ENCODE measurements at regions not wholly inside any gene's neighbourhood (a gene's known extent, or its start where the extent isn't known, plus 50 kb on each side); places are given as distances from the start of the nearest gene placed in this dataset.

DNA sequence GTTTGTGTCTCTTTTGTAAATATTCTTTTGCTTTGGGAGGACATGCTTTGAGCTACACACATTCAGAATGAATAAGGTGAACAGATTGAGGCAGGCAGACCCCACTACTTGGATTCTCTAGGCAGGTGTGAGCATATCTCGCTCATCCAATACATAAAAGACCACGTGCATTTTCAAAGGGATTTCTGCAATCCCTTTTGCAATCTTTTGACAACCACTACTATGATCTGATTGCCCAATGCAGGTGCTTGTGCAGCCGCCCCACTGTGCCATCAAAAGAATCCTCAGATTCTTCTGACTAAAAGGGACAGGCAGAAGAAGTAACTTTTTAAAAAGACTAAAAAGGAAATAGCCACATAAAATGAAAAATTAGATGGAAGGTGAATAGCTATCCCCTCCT, 341.4 kb downstream of the BMP4 start:
- DNase-seq (ENCODE audit: low spot score): no peak

DNA sequence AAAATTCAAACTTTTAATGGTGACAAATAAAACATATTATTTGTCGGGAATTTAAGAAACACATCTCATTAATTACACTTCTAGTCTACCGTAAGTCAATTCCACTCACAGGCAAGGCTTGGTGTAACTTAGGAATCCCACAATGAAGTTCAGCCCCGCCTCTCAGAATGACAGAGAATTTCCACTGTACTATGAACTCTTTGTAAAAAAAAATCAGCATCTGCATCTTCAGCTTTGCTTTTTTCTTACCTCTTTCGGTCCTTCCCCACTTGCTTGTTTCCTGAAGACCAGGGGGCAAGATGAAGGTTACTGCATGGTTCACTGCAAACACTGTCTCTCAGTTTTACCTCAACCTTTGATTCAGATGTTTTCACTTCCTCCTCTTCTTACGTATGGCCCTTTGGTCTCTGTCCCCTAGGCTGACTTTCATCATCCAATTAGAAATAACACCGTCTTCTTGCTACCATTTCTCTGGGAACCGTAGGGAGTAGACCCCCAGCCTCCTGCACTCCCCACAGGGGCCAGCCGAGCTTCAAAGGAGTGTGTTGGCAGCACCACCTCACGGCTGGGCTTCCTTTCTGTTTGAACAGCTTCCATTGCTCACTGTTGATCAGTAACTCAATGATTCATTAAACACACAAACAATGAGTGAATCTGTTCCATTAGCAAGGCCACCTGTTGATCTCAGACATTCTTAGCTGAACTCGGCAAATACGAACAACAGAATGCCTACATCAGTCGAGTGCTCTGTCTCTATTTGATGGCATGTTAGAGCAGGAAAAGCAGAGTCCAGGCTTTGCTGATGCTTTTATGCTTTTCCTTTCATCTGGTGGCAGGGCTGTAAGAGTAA, 343.0 kb downstream of the BMP4 start:
- DNase-seq (ENCODE audit: low spot score): no peak

DNA sequence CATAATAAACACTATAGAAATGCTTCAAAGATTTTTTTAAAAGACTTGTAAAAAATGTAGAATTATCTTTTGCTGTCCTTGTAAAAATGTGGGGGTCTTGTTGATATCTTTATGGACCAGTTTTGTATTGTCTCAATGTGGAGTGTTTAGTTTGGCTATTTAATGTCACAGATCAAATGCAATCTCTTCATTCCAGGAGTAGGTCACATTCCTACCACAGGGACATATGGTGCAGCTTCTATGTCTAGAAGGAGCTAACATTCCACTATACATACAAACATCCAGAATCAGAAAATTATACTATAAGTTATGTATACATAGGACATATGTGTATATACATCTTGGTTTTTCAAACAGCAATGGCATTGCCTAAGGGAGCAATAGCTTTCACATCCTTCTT, 345.7 kb downstream of the BMP4 start:
- DNase-seq (ENCODE audit: low spot score): no peak

DNA sequence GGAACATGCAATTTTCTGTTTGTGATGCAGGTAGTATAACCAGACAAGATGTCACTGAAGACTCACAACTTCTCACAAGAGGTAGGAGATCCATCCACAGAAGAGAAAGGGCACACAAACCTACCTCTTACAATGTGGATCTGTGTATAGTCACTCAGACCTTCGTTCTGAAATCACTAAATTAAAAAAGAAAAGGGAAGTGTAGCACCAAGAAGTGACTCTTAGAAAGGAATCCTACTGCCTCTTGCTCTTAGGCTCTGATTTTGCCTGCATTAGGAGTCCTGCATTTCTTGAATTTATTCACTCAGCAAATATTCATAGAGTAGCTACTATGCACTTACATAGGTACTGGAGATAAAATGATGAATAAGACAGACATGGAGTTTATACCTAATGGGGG, 347.6 kb downstream of the BMP4 start:
- no peak for DNase-seq (ENCODE audit: low spot score)

DNA sequence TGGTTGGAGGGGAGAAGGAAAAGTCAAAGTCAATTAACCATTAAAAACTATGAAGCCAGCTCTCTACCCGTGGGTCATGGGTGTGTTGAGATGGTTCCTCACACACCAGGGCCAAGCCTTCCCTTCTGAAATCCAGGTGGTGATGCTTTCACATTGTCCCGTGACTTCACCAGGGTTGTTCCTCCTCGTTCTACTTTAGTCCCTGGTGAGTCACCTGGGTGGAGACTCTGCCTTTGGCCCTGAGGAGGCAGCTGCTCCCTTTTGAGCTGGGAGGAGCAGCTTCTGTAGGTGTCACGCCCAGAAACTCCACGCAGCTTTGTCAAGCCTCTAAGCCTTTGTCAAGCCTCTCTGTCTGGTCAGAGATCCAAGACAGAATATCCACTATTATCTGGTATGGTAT, 348.3 kb downstream of the BMP4 start:
- DNase-seq (ENCODE audit: low spot score): no peak

DNA sequence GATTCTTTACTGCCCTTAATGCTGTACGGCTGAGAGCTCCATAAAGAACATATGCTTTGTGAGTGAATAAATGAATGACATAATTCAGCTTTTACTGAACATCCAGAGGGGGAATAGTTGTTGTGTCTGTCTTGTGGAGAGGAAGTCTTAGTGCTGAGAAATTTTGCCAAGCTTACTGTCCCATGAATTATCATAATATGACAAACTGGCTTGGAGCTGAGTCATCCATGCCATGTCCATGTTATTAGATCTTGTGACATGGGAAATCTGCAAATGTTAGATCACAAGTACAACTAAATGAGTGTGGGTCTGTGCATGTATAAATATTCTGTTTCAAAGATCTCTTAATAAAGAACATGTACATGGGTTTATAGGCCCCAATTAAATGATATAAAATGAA, 350.4 kb downstream of the BMP4 start:
- DNase-seq (ENCODE audit: low spot score): no peak

DNA sequence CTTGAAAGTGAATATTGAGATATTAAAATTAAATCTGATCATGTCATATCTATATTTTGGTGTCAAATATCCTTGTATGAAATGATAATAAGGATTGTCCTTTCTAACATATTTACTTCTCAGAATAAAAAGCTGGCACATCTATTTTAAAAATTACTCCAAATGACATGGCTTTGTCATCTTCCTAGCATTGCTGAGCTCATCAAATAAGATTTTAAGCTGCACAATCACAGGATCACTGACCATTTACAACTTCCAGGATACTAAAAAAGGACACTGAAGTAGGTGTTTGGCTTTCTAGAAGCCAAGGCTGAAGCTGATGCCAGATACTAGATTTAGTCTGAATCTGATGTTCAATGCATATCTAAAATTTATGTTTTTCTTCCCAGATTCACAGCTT, 351.1 kb downstream of the BMP4 start:
- DNase-seq (ENCODE audit: low spot score): no peak

DNA sequence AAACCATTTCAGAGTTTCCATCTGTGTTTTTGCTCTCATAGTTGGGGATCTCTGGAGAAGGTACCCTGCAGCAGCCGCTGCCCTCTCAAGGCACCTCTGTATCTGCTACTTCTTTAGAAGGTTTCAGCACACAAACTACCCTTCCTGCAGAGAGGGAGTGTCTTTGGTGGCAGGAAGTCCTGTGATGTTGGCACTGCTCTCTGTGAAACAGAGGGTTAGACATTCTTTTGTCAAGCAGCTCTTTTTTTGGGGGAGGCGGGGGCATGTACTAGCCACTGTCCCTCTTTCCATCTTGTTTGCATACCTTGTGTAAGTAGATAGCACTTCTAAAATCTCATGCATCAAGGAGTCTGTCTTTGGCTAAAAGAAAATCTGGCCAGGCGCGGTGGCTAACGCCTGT, 352.6 kb downstream of the BMP4 start:
- DNase-seq (ENCODE audit: low spot score): no peak

DNA sequence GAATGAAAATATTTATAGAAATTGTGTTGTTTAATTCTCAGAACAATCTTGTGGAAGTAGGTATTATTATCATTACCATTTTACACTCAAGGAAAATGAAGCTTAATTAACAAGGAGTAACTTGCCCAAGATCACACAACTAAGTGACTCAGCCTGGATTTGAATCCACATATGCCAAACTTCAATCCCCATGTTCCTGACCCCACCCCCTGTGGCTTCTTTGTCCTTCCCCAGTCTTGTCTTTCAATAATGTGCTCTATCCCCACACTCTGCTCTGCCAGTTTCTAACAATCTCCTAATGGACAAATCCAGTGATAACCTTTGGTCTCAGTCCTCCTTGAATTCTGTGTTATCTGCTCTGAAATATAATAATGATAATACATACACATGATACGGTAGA, 355.2 kb downstream of the BMP4 start:
- no peak for DNase-seq (ENCODE audit: low spot score)

DNA sequence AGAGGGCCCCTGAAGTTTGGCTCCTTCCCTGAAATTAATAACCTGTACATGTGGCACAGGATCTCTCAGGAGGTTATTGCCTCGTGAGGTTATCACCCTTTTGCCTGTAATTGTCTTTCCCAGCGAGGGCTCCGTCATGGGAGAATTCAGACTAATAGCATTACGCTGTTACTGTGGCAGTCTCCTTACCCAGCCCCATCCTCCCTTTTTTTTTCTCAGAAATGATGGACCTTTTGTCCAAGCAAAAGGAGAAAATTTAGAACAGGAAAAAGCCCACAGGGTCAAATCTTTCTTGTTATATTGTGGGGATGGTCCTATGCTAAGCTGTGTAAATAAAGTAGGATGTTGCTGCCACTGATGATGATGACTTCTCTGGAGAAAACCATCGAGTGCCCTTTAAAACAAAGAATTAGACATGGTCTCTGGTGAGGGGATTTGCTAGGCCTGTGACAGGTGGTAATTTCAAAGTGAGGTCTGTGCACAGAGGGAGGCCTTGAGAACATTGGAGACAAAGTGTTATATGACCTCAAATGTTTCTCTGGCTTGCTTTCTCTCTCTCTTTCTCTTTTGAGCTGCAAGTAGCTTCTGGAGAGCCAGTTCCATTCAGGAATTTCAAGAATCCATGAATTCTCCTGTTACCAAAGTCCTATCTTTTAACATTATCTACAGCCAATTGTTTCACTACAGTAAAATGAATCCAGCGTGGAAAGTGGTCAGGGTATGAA, 357.2 kb downstream of the BMP4 start:
- DNase-seq (ENCODE audit: low spot score): no peak

DNA sequence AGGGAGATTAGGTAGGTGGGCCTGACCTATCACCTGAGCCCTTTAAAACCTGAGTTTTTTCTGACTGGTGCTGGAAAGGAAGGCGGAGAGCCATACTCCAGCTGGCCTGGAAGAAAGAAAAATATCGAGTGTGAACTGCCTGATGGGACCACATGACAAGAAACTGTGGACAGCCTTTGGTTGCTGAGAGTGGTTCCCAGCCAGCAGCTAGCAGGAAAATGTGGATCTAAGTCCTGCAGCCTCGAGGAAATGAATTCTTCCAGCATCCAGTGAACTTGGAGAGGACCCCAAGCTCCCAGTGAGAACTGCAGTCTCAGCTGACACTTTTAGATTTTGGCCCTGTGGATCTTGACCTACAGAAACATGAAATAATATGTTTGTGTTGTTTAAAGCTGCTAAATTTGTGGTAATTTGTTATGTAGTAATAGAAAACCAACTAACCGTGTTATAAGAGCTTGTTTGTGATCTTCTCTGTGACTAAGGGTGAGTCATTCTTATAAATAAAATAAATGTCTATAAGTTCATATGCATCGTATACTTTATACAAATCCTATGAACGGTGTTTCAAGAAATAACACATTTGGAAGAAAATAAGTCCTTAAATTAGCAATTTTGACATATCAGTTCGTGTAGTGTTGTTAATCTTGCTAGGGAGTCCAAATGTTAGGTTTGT, 359.6 kb downstream of the BMP4 start:
- no peak for DNase-seq (ENCODE audit: low spot score)

DNA sequence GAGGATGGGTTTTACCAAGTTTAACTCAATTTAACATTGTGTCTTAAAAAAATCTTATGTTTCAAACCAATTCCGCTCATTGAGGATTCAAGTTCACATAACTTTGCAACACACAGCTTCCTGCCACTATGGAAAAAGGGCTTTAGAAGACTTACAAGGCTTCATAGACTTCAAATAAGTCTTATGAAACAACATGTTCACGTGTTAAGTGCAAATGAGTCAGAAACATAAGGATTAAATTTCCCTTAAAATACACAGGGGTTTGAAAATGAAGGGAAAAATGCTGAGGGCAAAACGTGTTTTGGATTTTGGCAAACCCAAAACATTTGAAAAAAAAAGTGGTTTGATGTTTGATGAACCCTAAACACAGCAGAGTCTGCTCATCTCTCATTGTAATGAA, 364.8 kb downstream of the BMP4 start:
- DNase-seq (ENCODE audit: low spot score): no peak

DNA sequence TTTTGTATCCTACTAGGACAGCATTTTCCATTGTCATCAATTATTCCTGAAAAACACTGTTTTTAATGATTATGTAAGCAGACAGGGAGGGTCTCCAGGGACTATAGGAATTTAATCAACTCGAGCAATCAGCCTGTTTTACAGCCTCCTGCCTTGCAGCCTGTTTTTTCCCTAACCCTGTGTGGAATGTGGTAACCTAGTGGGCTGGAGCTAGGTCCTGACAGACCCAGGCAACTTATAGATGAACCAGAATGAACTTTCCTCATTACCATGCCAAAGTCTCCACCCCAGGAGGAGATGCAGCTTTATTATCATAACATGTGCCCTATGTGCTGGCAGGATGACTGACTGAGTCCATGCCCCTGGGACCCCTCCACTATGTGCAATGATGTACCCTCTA, 375.1 kb downstream of the BMP4 start:
- no peak for DNase-seq (ENCODE audit: low spot score)

DNA sequence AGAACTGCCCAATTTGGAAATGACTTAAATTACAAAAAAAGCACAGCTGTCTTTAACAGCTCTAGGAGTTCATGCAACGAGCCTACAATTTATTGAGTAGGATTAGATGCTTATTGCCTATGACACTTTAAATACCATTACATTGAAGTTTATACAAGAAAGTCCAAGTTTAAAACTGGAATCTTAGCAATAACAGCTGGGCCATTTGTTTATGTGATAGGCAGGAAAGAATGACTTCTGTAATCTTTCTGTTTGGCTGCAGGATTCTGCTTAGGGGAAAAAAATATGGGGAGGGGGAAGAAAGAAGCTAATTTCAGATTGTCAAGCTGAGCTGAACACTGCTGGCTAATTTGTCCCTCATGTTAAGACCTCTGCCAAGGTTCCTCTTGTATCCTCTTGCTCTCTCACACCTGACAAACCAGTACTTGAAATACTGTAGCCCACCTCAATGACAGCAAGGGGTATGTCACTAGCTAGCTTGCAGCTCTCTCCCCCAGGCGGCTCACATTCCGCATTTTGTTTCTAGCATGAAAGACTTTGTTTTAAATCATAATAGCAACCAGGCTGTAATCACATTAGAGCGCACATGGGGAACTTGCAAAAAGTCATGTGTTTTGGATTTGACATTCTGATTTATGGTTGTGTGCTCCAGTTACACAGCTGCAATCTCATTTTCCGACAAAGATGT, 384.8 kb downstream of the BMP4 start:
- DNase-seq (ENCODE audit: low spot score): peak; percentile 21

DNA sequence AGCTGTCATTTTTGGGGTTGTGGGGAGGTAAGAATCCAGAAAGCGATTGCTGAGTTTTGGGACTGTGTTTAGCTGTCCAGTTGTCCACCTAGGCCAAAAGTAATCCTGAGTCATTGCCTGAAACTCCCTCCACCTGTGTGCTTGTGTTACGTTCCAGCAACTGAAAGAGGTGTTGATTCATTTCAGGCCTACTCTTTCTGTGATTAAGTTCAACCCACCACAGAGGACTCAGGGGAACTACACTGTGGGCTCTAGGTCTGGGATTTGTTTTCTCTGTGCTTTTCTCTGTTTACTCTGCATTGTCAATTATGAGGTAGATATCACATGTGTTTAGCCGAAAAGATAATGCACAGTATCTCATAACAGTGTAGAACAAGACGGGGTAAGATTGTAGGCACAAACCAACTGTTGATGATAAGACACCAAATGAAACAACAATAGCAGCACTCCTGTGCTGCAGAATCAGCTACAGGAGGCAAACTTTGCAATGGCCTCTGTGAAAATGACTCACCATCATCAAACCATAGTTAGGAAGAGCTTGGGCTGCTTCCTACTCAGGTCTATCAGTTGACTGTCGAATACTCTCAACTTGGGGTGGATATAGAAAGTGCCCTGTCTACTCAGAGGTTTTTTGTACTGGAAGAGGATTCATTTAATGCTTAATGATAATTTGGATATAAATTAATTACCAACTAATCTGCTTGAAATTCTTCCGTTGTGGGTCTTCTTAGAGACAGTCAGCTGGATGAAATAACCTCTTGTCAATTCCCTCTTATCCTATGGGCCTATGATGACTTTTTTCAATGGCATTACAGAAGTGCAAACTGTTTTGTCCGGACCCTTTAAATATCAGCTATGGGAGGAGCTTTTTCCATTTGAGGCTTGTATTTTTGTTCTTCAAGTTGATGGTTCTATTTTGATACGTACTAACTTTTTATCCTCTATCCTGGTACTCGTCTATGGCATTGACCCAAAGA, 385.9 kb downstream of the BMP4 start:
- no peak for DNase-seq (ENCODE audit: low spot score)

DNA sequence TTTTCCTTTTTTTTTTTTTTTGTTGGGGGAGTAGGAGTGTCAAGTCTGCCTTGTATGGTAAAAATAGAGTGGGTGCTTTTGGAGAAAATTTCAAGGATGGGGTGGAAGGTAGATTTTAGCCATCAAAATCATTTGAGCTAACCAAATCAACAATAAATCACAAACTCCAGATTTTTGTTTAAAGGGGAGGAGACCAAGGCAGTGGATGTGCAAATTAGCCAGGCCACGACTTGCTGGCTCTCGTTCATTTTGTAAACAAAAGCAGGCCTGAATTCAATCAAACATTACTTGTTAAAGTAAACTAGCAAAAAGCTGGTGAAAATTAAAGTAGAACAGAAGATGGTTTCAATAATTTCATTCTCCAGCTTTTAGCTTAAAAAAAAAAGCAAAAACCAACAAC, 387.2 kb downstream of the BMP4 start:
- DNase-seq (ENCODE audit: low spot score): no peak

DNA sequence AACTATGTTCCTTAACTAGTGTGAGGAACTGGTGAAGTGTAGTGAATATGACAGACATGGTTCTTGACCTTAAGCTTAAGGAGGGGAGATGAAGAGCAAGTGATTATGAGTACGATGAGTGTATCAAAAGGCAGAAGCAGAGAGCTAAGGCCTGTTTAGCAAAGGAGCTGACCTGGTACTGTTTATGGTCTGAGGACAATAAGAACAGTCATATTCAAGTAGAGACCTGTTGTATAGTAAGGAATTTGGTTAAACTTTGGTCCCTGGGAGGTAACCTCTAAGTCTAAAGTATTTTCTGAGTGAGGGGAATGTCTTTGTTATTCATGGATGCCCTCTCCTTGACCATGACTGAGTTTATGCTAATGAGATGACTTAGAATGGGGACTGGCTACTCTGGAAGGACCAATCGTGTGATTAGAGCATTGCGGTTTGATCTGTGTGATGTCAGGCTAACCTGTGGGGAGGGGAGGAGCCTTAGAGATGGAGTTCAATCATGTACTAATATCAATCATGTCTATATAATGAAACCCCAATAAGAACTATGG, 389.3 kb downstream of the BMP4 start:
- no peak for DNase-seq (ENCODE audit: low spot score)

DNA sequence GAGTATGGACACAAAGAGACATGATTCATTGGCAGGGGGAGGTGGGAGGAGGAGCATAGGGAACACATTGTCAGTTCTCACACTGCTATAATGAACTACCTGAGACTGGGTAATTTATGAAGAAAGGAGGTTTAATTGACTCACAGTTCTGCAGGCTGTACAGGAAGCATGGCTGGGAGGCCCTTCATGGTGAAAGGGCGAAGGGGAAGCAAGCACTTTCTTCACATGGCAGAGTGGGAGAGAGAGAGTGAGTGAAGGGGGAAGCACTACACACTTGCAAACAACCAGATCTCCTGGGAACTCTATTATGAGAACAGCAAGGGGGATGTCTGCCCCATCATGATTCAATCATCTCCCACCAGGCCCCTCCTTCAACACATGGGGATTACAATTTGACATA, 391.8 kb downstream of the BMP4 start:
- no peak for DNase-seq (ENCODE audit: low spot score)

DNA sequence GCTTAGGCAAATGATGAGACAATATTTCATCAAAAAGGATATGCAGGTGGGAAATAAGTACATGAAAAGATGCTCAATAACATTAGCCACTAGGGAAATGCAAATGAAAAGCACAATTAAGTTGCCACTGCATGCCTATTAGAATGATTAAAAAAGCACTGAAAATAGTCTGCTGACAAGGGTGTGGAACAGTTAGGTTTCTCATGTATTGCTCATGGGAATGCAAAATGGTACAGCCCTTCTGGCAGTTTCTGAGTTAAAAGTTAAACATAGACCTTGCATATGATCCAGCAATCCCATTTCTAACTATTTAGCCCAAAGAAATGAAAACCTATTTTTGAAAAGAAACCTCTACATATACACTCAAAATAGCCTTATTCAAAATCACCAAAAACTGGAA, 393.0 kb downstream of the BMP4 start:
- DNase-seq (ENCODE audit: low spot score): no peak

DNA sequence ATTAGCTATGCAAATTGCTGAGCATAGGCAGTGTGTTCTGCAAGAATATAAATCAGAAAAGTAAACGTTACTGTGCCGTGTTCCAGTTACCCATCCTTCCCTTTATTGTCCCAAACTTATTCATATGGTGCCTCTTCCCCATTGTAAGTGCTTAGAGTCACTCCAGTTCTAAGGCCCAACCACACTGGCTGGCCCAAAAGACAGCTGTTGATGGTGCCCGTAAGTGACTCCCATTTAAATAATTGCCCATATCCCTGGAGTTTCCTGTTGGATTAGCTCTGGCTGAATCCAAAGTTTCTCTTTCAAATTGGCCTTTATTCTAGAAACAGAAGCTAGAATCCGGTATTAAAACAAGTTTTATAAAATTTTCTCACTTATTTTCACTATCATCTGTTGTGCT, 400.1 kb upstream of the DDHD1 start:
- DNase-seq (ENCODE audit: low spot score): no peak

DNA sequence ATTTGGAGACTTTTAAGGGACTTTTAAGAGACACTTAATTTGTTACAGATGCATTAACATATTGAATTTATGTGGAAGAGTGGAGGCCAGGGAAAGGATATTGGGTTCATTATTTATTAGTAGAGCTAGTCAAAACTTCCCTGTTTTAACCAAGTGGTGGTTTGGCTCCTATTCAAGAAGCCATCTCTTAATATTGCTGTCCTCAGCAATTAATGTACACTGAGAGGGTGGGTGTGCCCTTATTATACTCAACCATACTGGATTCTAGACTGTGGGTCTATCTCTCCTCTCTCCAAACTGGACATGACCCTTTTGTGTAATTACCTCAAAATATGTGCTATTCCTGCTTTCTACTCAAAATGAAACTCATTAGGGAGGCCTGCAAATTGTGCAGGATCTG, 398.7 kb upstream of the DDHD1 start:
- DNase-seq (ENCODE audit: low spot score): no peak

Data from umbilical cord (tissue), 1 donor.